Kidney epithelial cell (primary cell): ENCODE measurements at regions not wholly inside any gene's neighbourhood (a gene's known extent, or its start where the extent isn't known, plus 50 kb on each side); places are given as distances from the start of the nearest gene placed in this dataset.

Experiments
- DNase-seq: peaks from one replicate; pipeline ENCODE4 v3.0.0-alpha.2; 2010; ENCODE audit warnings: low read depth
- H3K27me3 ChIP-seq: 2 replicates; pipeline ENCODE4 v1.6.0; 2011; ENCODE audit warnings: low read length; ENCODE audit not compliant: control insufficient read depth, insufficient read depth
- H3K36me3 ChIP-seq: 2 replicates; pipeline ENCODE4 v1.5.1; 2011; ENCODE audit warnings: low read length; ENCODE audit not compliant: control insufficient read depth, insufficient read depth
- H3K4me3 ChIP-seq: 2 replicates; pipeline ENCODE4 v1.5.1; 2011; ENCODE audit warnings: low read depth, mild to moderate bottlenecking, control low read depth, low read length
- CTCF ChIP-seq: IDR thresholded peaks from 2 replicates; pipeline ENCODE4 v1.5.1; 2011; ENCODE audit warnings: mild to moderate bottlenecking, moderate library complexity, low read length, control low read depth, inconsistent platforms; ENCODE audit not compliant: insufficient read depth, poor library complexity, severe bottlenecking

GRCh38 chr2:157946919-157947557, 70.9 kb upstream of the ACVR1 start:
- Histone ChIP-seq H3K36me3 (no peaks in the 10 kb centered on the region), H3K27me3 (no peaks in the 10 kb centered on the region), H3K4me3 (no peak overlapping the region)
- no peak for DNase-seq
- TF ChIP-seq CTCF: no peak

GRCh38 chr2:157940024-157940423, 63.9 kb upstream of the ACVR1 start:
- Histone ChIP-seq H3K4me3 (no peak overlapping the region), H3K27me3 (no peaks in the 10 kb centered on the region), H3K36me3 (no peaks in the 10 kb centered on the region)
- no peak for TF ChIP-seq CTCF
- DNase-seq: no peak

GRCh38 chr2:157938556-157938955, 62.4 kb upstream of the ACVR1 start:
- no peak for TF ChIP-seq CTCF
- Histone ChIP-seq H3K27me3 (no peaks in the 10 kb centered on the region), H3K36me3 (no peaks in the 10 kb centered on the region), H3K4me3 (no peak overlapping the region)
- DNase-seq: no peak

- H3K4me3 ChIP-seq: no peak overlapping the region
- no peak for DNase-seq
- TF ChIP-seq CTCF: no peak
- no peaks in the 10 kb centered on the region for H3K27me3 ChIP-seq
- no peaks in the 10 kb centered on the region for H3K36me3 ChIP-seq
These were observed 60.3 kb upstream of the ACVR1 start for GRCh38 chr2:157936406-157936805.

- no peaks in the 10 kb centered on the region for H3K36me3 ChIP-seq
- H3K27me3 ChIP-seq: no peaks in the 10 kb centered on the region
- H3K4me3 ChIP-seq: no peak overlapping the region
- no peak for TF ChIP-seq CTCF
- no peak for DNase-seq
These were observed 59.3 kb upstream of the ACVR1 start for GRCh38 chr2:157935378-157935906.
